NCI-H524 treated with DMSO at 0.1 percent for 48 hours (cell line): ENCODE measurements at regions not wholly inside any gene's neighbourhood (a gene's known extent, or its start where the extent isn't known, plus 50 kb on each side); places are given as distances from the start of the nearest gene placed in this dataset.

ENCODE experiments used
- DNase-seq: peaks from one replicate; lab custom pipeline; 2025; lab: John Stamatoyannopoulos, UW

- DNase-seq = no peak
Observed at GRCh38 chr3:124605781-124606579, 124.3 kb upstream of the UMPS start.

- no peak for DNase-seq
Observed at GRCh38 chr3:124607163-124607562, 123.1 kb upstream of the UMPS start.

DNA sequence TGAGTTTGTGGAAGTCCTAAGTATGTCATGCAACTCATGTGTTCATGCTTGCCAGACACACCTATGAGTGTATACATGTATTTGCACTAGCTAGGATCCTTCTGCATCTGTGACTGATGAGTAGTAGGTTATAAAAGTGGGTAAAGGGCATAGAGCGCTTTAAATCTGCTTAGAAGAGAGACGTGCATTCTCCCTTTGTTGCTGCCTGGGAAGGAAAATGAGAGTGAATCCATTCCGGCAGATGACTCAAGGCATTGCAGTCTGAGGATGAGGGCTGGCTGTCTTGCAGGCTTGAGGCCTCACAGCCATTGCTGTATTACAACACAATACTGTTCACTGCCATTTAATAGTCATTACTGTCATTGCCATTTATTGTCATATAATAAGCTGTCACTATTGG lies 120.8 kb upstream of the UMPS start:
- DNase-seq = no peak

GRCh38 chr3:124610130-124610529 lies 120.1 kb upstream of the UMPS start:
- DNase-seq = no peak

DNA sequence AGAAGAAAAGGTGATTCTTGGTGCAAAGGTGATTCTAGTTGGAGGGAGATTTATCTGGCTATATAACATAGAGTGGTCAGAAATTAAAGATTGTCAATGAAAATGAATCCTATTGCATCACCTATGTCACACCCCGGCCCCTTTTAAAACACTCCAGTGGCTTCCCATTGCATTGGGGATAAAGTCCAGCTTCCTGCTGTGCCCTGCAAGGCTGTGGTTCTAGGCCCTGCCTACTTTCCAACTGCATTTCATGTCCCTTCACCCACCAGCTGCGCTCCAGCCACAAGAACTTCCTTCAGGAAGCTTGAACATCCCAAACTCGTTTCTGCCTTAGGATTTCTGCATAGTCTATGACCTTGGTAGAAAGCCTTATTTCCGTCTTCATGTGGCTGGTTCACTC lies 118.7 kb upstream of the UMPS start:
- no peak for DNase-seq

DNA sequence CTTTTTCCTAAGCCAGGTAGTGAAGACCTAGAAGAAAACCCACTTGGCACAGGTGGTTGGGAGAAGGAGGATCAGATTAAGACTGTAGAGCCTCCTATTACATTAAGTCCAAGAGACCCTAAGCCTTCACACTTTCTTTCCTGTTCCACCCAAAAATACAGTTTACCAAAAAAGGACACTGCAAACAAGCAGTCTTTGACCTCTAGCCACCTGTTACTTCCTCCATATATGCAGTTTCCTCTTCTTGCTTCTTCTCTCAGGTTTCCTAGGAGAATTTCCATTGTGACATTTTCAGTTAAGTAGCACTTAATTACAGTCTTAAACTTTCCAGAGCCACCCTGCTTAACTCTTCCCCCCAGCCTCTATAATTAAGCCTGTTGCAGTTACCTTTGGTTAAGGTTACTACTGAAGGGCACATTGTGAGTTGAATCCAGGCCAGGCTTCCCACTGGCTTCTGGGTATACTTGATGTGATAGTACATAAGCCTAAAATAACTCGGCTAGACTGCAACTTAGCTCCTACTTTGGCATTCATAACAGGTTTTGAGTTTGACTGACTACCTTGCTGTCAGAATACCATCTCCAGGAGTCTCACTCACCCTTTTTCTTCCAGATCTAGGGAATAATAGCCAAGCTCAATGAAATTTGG lies 114.2 kb upstream of the UMPS start:
- DNase-seq = no peak

DNA sequence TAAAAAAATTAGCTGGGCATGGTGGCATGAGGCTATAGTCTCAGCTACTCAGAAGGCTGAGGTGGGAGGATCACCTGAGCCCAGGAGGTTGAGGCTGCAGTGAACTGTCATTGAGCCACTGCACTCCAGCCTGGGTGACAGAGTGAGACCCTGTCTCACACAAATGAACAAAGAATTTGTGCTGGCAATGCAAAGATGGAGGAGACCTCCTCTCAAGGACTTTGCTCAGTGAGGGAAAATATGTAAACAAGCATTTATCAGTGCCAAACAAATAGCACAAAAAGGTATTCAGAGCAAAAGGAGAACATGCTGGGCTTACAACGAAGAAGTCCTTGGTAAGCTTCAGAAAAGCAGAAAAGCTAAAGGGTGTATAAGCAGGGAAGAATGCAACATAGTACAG lies 113.1 kb upstream of the UMPS start:
- DNase-seq = no peak

DNA sequence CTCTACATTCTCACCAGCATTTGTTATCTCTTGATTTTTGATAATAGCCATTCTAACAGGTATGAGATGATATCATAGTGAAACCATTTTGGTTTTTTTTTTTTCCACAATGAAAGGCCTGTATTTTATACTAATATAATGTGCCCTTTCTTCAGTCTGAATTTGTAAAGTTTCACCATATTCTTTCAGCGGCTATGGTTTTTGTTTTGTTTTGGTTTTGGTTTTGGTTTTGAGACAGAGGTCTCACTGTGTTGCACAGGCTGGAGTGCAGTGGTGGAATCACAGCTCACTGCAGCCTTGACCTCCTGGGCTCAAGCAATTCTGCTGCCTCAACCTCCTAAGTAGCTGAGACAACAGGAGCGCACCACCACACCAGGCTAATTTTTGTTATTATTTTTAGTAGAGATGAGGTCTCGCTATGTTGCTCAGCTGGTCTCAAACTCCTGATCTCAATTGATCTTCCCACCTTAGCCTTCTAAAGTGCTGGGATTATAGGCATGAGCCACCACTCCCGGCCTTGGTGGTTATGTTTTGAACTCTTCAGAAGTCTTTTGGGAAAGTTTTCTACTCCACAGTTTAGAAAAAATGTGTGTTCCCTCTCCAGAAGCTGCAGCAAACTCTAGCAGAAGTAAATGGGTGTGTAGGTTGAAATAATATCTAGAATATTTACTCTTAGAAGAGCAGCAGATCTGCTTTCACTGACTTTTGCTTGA lies 110.2 kb upstream of the UMPS start:
- DNase-seq = no peak

DNA sequence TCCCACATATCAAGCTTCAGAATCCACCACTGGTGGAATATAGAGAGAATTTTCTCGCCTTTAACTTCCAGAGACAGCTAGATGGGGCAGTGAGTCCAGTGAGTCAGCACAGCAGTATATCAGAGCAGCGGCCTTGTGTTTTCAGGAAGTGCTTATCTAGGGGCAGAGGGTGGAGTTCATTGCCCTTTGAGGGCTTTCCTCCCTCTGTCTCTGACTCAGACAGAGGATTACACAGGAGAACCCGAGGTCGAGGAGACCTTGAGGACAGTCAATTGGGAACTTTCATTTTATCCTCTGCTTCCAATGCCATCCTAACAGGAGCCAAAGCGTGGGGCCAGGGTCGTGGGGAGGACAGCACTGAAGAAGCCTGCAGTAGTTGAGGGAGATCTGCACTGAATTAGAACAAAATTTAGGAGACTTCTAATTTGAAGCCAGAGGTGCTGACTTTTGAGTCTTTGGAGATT lies 109.6 kb upstream of the UMPS start:
- no peak for DNase-seq

DNA sequence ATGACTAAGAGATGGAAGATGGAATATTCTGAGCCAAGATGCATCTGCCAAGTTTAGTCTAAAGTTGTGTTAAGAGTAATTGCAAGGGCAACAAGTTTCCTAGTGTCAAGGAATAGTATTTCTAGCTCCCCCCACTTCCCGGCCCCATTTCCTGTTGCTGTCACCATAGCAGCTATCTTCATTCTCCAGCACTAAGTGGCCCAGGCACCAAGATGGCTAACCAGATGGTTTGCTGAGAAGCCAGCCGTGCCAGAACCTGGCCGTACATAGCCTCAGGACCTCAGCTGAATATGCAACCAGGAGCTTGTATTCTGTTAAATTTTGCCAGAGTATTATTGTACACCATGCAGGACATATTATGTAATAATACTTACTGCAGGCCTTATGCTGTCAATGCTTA lies 108.8 kb upstream of the UMPS start:
- no peak for DNase-seq

- no peak for DNase-seq
Observed at GRCh38 chr3:124625074-124625473, 105.2 kb upstream of the UMPS start.

- no peak for DNase-seq
Observed at GRCh38 chr3:124627501-124627908, 102.7 kb upstream of the UMPS start.

GRCh38 chr3:124628863-124629262 lies 101.4 kb upstream of the UMPS start:
- no peak for DNase-seq

DNA sequence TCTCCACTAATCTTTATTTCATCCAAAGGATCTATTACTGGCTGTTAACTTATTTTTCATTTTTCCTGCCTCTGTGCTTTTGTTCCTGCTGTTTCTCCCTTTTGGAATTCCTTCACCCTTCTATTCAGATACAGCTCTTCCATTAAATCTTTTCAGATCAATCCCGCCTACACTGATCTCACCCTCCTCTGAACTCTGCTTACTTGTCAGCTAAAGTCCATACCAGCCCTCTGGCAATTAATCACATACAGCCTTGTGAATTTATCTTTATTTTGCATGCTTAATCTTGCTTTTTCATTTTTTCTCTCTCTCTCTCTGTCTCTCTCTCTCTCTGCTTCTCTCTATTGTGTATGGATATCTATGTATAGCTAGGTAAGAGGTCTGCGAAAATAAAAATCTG lies 100.8 kb upstream of the UMPS start:
- no peak for DNase-seq

DNA sequence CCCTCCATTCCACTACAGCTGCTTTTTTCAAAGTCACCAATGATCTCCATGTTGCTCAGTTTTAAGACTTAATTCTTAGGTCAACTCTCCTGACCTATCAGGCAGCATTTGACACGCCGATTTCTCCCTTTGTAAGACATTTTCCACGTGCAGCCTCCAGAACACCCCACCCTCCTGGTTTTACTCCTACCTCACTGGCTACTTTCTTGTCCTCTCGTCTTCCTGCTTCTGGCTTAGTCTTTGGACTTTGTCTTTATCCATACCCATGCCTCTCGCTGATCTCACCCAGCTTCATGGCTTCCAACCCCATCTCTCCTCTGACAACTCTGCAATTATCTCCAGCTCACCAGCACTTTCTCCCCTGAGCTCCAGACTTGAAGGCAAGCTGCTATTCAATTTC lies 99.3 kb upstream of the UMPS start:
- no peak for DNase-seq

DNA sequence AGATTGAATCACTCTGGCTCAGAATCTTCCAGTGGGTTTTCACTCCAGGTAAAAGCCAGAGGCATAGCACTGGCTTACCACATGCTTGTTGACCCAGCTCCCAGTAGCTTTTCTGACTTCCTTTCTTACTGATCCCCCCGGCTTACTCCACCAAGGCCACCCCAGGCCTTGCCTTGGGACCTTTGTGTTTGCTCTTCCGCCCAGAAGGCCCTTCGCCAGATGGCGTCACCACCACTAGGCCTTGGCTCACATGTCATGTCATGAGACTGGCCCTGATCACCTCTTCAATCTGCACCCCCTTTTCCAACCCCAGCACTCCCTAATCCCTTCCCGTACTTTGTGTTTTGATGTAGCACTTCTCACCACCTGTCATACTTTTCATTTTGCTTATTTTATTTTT lies 98.5 kb upstream of the UMPS start:
- peak; percentile 39 for DNase-seq

DNA sequence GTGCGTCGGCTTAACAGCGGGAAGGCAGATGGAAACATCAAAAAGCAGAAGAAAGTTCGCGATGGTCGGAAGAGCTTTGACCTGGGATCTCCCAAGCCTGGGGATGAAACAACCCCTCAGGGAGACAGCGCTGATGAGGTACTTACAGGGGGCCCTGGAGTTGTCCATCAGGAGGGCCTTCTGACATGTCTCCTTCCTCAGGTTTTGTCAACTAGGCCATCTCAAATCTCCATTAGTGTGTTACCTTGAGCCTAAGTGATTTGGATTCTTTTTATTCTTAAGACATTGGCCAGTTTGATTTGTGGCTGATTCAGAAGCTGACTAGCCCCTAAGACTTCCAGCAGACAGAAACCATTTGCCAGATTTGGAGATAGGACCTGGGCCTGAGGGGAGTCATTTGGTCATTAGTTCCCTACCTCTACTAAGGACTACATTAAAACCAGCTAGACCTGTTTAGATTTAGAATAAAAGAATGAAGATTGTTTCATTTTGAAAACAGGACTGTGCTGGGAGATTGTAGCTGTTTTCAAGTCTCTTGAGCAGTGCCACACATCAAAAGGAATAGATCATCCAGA lies 97.6 kb upstream of the UMPS start:
- DNase-seq = no peak

- no peak for DNase-seq
Observed at GRCh38 chr3:124633524-124633923, 96.7 kb upstream of the UMPS start.

DNA sequence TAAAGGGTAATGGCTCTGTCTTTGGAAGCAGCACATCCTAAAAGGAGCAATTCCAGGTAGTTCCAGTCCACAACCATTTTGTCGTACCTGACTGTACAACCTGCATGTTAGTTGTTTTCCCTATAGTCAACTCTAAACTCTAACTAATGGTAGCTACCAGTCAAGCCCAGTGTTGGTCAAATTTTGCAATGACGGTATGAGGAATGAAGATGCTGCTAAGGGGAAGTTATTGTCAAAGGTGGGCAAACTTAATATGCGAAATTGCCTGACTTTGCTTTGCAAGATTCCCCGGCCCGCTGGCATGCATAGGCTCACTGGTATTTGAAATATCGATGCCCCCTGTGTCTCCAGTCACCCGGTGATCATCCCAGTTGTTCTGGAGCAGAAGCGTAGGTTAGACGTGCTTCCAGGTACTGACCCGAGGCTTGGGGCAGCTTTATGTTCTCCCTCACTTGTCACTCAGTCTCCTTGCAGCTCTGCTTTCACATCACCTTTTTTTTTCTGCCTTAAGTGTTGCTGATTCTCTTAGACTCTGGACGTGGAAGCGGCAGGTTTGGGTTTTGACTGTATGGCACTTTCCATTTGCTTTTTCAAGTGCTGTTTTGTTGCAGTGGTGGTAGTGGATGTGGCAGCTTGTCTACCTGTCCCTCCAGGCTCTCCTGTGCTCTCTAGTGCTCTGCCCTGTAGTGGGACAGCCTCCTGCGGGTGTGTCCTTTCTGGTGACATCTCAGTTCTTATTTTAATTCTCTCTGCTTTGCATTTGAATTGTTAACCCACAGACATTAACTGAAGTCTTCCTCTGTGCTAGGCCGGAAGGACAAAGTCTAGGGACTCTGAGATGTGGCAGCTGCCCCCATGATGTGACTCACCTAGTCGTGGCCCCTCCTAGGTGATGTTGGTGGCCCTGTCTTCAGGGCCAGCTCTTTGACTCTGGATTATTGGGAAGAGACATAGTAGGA lies 95.8 kb upstream of the UMPS start:
- no peak for DNase-seq

DNA sequence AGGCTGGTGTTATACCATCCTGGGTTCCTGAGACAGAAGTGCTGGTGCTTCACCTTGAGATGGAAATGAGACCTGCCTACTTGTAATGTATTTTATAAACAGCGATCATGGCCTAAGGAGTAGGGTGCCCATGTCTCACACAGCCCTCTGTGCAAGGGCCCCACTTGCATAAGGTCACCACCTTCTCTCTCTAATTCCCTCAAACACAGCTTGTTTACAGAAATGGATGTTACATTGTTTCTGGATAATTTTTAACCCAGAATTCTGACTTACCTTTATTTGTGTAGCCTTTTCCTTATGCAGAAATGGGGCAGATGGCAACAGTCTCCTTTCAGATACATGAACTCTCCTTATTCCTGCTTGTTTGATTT lies 95.1 kb upstream of the UMPS start:
- no peak for DNase-seq

DNA sequence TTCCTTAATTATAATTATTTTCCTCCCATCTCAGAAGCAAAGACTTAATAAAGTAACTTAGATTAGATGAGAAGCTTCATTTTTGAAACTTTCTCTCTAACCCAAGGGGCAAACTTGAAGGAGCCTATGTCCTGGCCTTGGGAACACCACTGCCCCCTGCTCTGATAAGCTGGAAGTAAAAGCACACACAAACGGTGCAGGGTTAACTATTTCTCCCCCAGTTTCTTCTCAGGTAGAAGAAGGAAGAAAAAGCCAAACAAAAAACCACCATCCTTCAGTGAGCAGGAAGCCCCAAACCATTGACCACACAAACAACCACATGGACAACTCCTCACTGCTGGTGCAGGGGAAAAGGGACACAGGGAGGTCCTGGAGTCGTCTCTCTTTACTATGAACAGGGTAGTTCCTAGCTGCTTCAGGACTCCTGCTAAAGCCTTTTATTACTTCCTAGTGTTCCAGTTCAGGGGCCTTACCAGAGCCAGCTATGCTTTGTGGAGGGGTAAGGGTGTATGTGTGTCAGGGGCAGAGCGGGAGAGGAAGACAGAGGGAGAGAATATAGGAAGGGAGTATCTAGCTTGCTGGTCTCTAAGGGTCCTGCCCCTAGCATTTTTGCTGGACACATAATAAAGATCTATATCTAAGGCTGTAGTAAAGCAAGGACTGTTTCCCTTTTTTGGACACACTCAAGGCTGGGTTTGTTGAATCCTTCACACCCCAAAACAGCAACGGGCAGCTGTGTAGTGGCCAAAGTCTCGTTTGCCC lies 94.0 kb upstream of the UMPS start:
- DNase-seq = no peak
